GM13977 (cell line): ENCODE measurements at regions not wholly inside any gene's neighbourhood (a gene's known extent, or its start where the extent isn't known, plus 50 kb on each side); places are given as distances from the start of the nearest gene placed in this dataset.

Source experiments
- DNase-seq: peaks from one replicate; pipeline ENCODE4 v3.0.0; 2012; ENCODE audit warnings: low spot score
- CTCF ChIP-seq: IDR thresholded peaks from 2 replicates; pipeline ENCODE4 v1.5.1; 2012; ENCODE audit warnings: mild to moderate bottlenecking, control low read depth; ENCODE audit not compliant: insufficient read depth; ENCODE audit errors: extremely low read depth, missing control alignments
- in situ Hi-C: fragments of 300-500 bp; cut with MboI; formaldehyde crosslinking; loops from one replicate; pipeline ENCODE4 v1.12.0; 2022; ENCODE audit warnings: low sequenced_read_pairs, low pct_unique_long_range_greater_than_20kb, mixed read lengths, inconsistent platforms; ENCODE audit not compliant: unreplicated experiment

DNA sequence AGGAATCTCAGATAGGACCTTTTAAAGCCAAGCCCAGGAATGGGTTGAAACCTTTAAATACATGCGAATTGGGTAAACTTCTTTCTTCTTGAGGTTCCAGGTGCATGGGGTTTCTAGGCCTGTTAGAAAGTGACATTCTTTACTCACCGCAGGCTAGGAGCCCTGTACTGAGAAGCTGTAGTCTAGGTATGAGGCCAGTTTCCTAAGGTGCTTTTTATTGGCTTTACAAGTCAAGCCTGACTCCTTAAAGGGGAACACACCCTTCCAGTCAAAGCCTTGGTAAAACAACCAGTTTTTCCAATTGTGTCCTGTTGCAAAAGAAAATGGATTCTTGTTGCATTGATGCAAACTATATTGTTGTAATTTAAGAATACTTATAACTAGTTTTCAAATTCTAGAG, 76.1 kb upstream of the ATP11B start:
- peak; percentile 48 for DNase-seq
- in situ Hi-C loops, result loop anchor here (25.0 kb wide), 2 partner anchors 120 to 670 kb away; no protein-coding TSS in a partner anchor
- TF ChIP-seq CTCF, result no peak

GRCh38 chr3:182722907-182723306, 70.4 kb upstream of the ATP11B start:
- no peak for DNase-seq
- in situ Hi-C loops, result loop anchor here (25.0 kb wide), 2 partner anchors 114 to 664 kb away; no protein-coding TSS in a partner anchor
- TF ChIP-seq CTCF, result no peak

DNA sequence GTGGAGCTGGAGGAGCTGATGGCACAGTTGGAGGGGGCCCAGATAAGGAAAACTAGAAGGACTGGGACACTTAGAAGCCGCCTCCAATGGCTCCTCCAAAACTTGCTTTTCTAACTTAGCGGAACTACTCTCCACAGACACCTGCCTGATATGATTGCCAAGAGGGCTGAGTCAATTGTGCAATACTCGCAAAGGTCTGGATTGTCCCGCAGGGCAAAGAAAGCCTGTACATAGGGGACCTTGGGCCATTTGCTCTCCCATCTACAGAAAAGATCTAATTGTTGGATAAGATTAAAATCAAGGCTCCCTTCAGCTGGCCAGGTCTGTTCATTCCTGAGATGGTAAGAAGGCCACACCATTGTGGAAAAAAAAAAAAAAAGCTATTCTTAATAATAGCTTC, 69.7 kb upstream of the ATP11B start:
- TF ChIP-seq CTCF, result no peak
- in situ Hi-C loops, result loop anchor here (25.0 kb wide), 2 partner anchors 114 to 664 kb away; no protein-coding TSS in a partner anchor
- no peak for DNase-seq

GRCh38 chr3:182725372-182726251, 67.7 kb upstream of the ATP11B start:
- no peak for DNase-seq
- no peak for TF ChIP-seq CTCF
- in situ Hi-C loops, result no loop called here

GRCh38 chr3:182726258-182727142, 66.8 kb upstream of the ATP11B start:
- in situ Hi-C loops, result no loop called here
- no peak for DNase-seq
- TF ChIP-seq CTCF, result no peak

DNA sequence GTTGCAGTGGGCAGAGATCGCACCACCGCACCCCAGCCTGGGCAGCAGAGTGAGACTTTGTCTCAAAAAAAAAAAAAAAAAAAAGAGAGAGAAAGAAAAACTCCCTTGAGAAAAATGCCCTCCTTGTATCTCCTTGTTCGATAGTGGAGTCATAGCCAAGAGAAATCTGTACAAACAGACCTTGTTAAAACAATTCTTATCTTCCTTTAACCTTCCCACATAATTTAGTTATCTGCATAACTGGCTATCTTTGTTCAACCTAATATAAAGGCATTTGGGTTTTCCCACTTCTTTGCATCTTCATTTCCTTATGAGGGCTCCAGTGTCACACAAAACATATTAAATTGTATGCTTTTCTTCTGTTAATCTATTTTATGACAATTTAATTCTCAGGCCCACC, 65.1 kb upstream of the ATP11B start:
- no peak for TF ChIP-seq CTCF
- no peak for DNase-seq
- in situ Hi-C loops, result no loop called here
